Astrocyte of the hippocampus (primary cell): ENCODE measurements at regions not wholly inside any gene's neighbourhood (a gene's known extent, or its start where the extent isn't known, plus 50 kb on each side); places are given as distances from the start of the nearest gene placed in this dataset.
"Not testable (repeated sequence)": the region's sequence is repeated elsewhere in the genome, so short reads cannot be mapped to it uniquely, and the experiment has no call there.

Experiments used
- DNase-seq: peaks from one replicate; pipeline ENCODE4 v3.0.0; 2011; ENCODE audit warnings: low read depth, low spot score

DNA sequence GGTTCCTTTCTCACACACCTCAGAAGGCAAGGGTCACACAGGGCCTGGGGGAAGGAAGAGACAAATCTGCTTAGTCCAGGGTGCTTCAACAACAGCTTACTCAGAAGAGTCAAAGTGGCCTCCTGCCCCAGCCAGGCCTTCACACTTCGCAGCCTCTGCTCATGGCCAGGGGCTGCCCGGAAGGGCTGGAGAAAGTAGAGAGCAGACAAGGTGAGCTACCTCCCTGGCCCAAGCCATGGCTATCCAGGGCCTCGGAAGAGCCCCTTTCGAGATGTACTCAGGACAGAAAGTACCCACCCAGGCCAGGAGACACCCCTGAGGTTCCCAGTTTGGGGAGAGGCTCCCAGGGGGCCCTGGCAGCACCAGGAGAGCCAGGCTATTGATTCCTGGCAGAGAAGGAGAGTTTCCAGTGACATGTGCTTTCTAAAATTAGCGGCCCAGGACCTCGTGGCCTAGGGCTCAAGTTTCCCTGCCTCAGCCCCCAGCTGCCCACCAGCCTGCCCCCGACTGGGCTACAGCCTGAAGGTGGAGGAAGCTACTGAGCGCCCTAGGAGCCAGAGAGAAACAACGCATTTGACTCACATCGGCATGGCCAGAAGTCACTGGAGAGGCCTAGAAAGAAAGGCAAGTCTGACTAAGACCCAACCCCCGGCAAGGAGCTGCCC is 533.2 kb downstream of the TP53TG3F start:
- not testable (repeated sequence) for DNase-seq

- not testable (repeated sequence) for DNase-seq
Observed at GRCh38 chr16:33994207-33994606, 534.8 kb downstream of the TP53TG3F start.

DNA sequence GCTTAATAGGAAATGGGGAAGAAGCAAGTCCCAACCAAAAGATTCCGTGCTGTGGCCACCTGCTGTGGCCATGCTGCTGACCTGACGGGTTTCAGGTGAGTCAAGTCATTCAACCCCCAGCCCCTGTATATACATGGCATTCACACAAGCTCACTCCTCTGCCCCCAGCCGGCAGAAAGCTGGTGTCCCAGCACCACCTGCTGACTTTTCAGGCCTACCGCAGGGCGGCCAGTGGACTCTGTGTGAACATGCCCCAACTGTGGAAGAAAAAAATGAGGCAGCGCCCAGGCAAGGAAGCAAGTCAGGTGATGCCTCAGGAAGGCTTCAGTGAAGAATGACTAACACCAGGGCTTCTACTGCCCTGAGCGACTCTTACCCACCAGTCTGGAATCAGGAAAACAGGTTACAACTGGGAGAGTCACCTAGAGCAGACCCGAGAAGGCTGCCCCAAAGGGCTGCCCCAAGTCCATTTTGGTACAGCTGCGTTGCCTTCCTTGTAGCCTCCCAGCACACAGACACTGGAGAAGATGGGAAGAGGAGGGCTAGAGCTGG is 536.5 kb downstream of the TP53TG3F start:
- not testable (repeated sequence) for DNase-seq

GRCh38 chr16:34001184-34001583 is 541.8 kb downstream of the TP53TG3F start:
- DNase-seq, result not testable (repeated sequence)

GRCh38 chr16:34001961-34002360 is 542.5 kb downstream of the TP53TG3F start:
- not testable (repeated sequence) for DNase-seq

DNA sequence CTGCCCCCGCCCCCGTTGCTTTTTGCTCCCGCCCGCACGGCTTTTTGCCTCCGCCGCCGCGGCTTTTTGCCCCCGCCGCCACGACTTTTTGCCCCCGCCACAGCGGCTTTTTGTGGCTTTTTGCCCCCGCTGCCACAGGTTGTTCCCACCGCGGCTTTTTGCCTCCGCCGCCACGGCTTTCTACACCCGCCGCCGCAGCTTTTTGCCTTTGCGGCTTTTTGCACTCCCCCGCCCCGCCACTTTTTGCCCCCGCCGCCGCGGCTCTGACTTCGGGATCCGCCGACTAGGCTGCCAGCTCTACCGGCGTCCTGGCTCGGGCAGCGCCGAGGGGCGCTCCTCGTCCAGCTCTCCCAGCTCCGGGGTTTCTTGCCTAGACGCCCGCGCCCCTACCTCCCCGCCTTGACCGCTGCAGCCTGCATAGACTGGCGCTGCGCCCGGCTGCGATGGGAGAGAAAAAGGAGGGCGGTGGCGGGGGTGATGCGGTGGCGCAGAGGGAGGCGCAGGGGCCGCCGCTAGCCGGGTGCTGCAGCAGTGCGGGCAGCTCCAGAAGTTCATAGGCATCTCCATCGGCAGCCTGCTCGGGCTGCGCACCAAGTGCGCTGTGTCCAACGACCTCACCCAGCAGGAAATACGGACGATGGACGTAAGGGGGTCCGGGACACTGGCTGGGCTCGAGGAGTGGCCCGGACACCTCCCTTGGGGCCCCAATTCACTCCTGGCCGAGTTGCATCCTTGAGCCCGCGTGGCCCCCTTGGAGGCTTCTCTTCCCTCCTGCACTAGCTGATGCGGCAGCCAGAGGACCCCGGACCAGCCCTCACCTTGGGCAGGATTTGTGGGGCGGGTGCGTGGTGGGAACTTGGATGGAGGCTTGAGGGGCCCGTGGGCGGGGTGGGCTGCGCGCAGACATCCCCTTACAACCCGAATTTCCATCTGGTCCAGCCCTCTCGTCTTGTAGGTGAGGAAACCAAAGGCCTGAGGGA is 555.7 kb downstream of the TP53TG3F start:
- not testable (repeated sequence) for DNase-seq

DNA sequence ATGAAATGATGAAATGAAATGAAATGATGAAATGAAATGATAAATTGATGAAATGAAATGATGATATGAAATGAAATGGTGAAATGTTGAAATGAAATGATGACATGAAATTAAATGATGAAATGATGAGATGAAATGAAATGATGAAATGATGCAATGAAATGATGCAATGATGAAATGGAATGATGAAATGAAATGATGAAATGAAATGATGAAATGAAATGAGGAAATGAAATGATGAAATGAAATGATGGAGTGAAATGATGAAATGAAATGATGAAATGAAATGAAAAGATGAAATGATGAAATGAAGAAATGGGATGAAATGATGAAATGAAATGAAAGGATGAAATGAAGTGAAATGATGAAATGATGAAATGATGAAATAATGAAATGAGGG is 558.9 kb downstream of the TP53TG3F start:
- not testable (repeated sequence) for DNase-seq

- no peak for DNase-seq
Observed at GRCh38 chr16:34050787-34051320, 591.4 kb downstream of the TP53TG3F start.

DNA sequence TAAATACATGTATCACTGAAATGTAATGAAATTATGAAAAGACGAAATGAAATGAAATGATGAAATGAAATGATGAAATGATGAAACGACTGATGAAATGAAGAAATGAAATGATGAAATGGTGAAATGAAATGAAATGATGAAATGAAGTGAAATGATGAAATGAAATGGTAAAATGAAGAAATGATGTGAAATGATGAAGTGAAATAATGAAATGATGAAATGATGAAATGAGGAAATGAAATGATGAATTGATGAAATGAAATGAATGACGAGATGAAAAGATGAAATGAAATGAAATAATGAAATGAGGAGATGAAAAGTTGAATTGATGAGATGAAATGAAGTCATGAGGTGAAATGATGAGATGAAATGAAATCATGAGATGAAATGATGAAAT is 594.7 kb downstream of the TP53TG3F start:
- no peak for DNase-seq

GRCh38 chr16:34054969-34055368 is 595.6 kb downstream of the TP53TG3F start:
- DNase-seq, result no peak

GRCh38 chr16:34062620-34063253 is 603.3 kb downstream of the TP53TG3F start:
- peak; percentile 11 for DNase-seq

- DNase-seq, result not testable (repeated sequence)
Observed at GRCh38 chr16:34063498-34064157, 604.2 kb downstream of the TP53TG3F start.

- not testable (repeated sequence) for DNase-seq
Observed at GRCh38 chr16:34064602-34065001, 605.2 kb downstream of the TP53TG3F start.

DNA sequence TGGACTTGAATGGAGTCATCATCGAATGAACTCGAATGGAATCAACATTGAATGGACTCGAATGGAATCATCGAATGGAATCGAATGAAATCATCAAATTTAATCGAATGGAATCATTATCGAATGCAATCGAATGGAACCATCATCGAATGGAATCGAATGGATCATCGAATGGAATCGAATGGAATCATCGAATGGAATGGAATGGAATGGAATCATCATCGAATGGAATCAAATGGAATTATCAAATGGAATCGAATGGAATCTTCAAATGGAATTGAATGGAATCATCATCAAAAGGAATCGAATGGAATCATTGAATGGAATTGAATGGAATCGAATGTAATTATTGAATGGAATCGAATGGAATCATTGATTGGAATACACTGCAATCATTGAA is 610.3 kb downstream of the TP53TG3F start:
- DNase-seq, result not testable (repeated sequence)

GRCh38 chr16:34078691-34079090 is 619.3 kb downstream of the TP53TG3F start:
- peak; percentile 47 for DNase-seq

DNA sequence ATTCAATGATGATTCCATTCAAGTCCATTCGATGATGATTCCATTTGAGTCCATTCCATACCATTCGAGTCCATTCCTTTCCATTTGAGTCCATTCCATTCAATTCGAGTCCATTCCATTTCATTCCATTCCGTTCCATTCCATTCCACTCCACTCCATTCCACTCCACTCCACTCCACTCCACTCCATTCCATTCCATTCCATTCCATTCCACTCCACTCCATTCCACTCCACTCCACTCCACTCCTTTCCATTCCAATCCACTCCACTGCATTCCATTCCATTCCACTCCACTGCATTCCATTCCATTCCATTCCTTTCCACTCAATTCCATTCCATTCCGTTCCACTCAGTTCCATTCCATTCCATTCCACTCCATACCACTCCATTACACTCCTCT is 625.6 kb downstream of the TP53TG3F start:
- not testable (repeated sequence) for DNase-seq

DNA sequence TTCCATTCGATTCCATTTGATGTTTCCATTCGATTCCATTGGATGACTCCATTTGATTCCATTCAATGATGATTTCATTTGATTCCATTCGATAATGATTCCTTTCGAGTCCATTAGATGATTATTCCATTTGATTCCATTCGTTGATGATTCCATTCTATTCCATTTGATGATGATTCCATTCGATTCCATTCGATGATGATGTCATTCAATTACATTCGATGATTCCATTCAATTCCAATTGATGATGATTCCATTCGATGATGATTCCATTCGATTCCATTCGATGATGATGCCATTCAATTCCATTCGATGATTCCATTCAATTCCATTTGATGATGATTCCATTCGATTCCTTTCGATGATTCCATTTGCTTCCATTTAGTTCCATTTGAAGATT is 635.6 kb downstream of the TP53TG3F start:
- not testable (repeated sequence) for DNase-seq

GRCh38 chr16:34096911-34097310 is 637.5 kb downstream of the TP53TG3F start:
- not testable (repeated sequence) for DNase-seq

GRCh38 chr16:34097326-34097725 is 637.9 kb downstream of the TP53TG3F start:
- DNase-seq, result peak; percentile 2

GRCh38 chr16:34098033-34098432 is 638.6 kb downstream of the TP53TG3F start:
- not testable (repeated sequence) for DNase-seq

DNA sequence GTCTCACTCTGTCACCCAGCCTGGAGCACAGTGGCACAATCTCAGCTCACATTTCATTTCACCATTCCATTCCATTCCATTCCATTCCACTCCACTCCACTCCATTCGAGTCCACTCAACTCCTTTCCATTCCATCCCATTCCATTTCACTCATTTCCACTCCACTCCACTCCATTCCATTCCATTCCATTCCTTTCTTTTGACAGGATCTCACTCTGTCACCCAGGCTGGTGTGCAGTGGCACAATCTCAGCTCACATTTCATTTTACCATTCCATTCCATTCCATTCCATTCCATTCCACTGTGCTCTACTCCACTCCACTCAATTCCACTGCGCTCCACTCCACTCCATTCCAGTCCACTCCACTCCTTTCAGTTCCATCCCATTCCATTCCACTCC is 639.6 kb downstream of the TP53TG3F start:
- DNase-seq, result not testable (repeated sequence)
